T-helper 2 cell treated with Interferon-gamma antibody and Interleukin-4, amounts not matched to agents 5 μg/mL and 100 μg/mL, for 36 hours (primary cell): ENCODE measurements at regions not wholly inside any gene's neighbourhood (a gene's known extent, or its start where the extent isn't known, plus 50 kb on each side); places are given as distances from the start of the nearest gene placed in this dataset.
A peak's percentile ranks its signal among the peaks of the same experiment; 100 is the strongest.

Experiments
- DNase-seq: peaks from one replicate; pipeline ENCODE4 v3.0.0; 2021; ENCODE audit warnings: low spot score
- H3K27ac Mint-ChIP-seq: one replicate; pipeline ENCODE4 v1.8.0; 2021; ENCODE audit warnings: mild to moderate bottlenecking, mixed read lengths
- H3K27me3 Mint-ChIP-seq: one replicate; pipeline ENCODE4 v1.8.0; 2021; ENCODE audit warnings: low read depth, mixed read lengths
- H3K36me3 Mint-ChIP-seq: one replicate; pipeline ENCODE4 v1.8.0; 2021; ENCODE audit warnings: low read depth, mixed read lengths
- H3K4me1 Mint-ChIP-seq: one replicate; pipeline ENCODE4 v1.8.0; 2021; ENCODE audit warnings: low read depth, mixed read lengths
- H3K4me3 Mint-ChIP-seq: one replicate; pipeline ENCODE4 v1.8.0; 2022; ENCODE audit warnings: mild to moderate bottlenecking, moderate library complexity, mixed read lengths
- H3K9me3 Mint-ChIP-seq: one replicate; pipeline ENCODE4 v1.8.0; 2021; ENCODE audit warnings: mixed read lengths

DNA sequence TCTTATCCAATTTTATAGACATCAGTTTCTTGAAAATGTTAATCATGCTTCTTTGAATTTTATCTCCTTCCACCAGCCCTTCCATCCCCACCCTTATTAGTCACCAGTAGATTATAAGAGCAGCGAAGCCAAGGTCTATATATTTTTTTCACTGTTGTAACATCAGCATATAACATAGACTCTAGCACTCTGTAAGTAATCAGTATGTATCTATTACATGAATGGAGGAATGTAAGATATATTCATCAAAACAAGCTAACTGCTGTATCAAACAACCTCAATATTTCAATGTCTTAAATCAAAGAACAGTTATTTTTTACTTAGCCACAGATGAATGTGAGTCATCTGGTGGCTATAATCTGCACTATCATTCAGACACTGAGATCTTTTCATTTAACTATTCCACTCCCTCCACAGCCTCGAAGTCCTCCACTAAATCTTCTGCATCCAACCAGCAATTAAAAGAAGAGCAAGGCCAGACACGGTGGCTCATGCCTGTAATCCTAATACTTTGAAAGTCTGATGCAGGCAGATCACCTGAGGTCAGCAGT lies 178.9 kb downstream of the CENPC start:
- DNase-seq, result no peak
- Mint-ChIP-seq H3K36me3 (no peaks in the 10 kb centered on the region), H3K4me1 (no peaks in the 10 kb centered on the region), H3K27ac (no peak overlapping the region), H3K4me3 (no peak overlapping the region), H3K9me3 (no peaks in the 10 kb centered on the region), H3K27me3 (no peaks in the 10 kb centered on the region)

DNA sequence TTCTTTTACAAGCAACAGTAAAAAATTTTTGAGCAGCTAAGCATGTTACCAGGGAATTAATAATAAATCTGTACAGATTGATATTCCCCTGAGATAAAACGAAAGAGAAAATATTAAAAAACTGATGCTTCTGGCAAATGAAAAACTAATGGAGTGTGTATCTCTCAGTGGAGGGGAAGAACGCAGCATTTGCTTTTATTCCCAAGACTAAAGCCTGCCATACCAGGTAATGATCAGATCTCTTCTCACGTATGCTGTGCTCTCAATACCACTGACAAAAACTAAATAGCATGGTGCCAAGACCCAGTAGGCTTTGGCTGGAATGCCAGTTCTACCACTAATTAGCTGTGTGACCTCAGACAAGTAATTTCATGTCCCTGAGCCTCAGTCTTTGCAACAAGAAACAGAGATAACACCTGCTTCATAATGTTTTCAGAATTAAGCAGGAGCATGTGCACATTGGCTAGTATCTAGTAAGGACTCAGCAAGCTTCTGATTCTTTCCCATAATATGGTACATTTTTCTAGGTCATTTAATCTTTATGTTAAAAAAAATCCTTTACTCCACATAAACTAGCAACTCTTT lies 179.6 kb downstream of the CENPC start:
- H3K36me3 Mint-ChIP-seq, result no peaks in the 10 kb centered on the region
- no peaks in the 10 kb centered on the region for H3K27me3 Mint-ChIP-seq
- DNase-seq, result no peak
- H3K27ac Mint-ChIP-seq, result no peak overlapping the region
- no peak overlapping the region for H3K4me3 Mint-ChIP-seq
- no peaks in the 10 kb centered on the region for H3K9me3 Mint-ChIP-seq
- no peaks in the 10 kb centered on the region for H3K4me1 Mint-ChIP-seq

DNA sequence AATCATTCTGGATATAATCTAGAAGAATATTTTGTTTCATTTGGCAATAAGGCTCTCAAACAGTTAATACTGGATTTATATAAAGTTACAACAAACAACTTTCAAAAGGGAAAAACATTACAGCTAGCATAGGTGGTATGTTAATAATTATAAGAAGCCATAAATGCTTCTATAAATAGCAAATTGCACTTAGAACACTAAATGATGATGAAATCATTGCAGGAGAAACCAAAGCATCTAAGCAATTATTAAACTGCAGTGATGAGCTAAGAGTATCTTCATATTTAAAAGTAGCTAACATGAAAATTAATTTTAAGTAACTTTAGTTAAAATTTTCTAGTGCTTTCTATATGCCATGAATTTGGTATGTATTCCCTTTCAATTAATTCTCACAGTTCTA lies 189.5 kb downstream of the CENPC start:
- no peaks in the 10 kb centered on the region for H3K27me3 Mint-ChIP-seq
- no peak for DNase-seq
- no peaks in the 10 kb centered on the region for H3K4me1 Mint-ChIP-seq
- no peaks in the 10 kb centered on the region for H3K9me3 Mint-ChIP-seq
- no peaks in the 10 kb centered on the region for H3K36me3 Mint-ChIP-seq
- H3K4me3 Mint-ChIP-seq, result no peak overlapping the region
- no peak overlapping the region for H3K27ac Mint-ChIP-seq

DNA sequence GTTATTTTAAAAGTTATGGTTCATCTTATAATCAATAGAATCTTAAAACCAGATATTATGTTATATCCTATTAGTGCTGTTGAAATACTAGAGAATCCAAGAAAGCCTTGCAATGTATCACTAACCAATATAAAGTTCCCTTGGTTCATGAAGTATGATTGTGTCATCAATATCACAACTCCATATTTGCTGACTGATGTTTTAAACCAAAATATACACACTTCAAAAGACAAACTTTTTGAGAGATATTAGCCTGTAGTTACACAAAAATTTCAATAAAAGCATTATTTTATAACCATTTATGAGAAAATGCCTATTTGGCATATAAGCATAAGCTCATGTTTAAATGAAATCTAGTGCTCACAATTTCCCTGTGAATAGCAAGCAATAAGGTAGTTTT lies 198.6 kb downstream of the CENPC start:
- H3K4me3 Mint-ChIP-seq, result no peak overlapping the region
- H3K9me3 Mint-ChIP-seq, result no peaks in the 10 kb centered on the region
- no peak overlapping the region for H3K27ac Mint-ChIP-seq
- peaks cover 3% of the 10 kb centered on the region for H3K27me3 Mint-ChIP-seq
- no peaks in the 10 kb centered on the region for H3K36me3 Mint-ChIP-seq
- no peaks in the 10 kb centered on the region for H3K4me1 Mint-ChIP-seq
- DNase-seq, result no peak

DNA sequence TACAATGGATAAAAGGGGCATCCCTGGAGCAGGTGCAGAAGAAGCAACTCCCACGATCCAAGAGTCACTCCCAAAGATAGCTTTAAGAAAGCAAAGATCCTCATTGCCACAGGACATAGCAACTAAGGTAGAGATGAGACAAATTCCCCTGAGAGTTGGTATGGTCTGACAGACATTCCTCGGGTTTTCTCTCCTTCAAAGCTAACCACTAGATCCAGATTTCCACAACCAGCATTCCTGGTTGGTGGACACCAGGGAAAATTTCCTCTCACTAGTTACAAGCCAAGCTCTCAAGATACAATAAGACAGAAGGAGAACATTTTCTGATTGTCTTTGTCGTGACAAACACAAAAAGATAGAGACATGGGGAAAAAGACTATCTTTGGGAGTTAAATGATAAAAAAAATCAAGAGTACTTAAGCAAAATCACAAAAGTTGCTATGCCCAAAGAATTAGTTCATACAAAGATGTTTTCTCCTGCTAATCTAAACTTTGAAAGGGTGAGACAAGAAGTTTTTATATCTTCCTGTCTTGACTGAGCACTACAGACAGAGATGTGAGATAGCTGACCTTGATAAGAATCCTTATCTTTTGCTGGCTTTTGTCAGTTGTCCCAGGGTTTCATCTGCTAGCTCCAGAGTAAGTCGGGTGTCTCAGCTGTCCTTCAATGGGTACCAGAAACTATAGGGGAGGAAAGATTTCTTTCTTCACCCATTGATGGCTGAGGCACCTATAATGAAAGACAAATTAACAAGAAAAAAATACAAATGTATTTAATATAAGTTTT lies 200.5 kb downstream of the CENPC start:
- Mint-ChIP-seq H3K9me3 (no peaks in the 10 kb centered on the region), H3K27me3 (peaks cover 3% of the 10 kb centered on the region), H3K4me1 (no peaks in the 10 kb centered on the region), H3K36me3 (no peaks in the 10 kb centered on the region), H3K4me3 (no peak overlapping the region), H3K27ac (no peak overlapping the region)
- DNase-seq, result no peak

DNA sequence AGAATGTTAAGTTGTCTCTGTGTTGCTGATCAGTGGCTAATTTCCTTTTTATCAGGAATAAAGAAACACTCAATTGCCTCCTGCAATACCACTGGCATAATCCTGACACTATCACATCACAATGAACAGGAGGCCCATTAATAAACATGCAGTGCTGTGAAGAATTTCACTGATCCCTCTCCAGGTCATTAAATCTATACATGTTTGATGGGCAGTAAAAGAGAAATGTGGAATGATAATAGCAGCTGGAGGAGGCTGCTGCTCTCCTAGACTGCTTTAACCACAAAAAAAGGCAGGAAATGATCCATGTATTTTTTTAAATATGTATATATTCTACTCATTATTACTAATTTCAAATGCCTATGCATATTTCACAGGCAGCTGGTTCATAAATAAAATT lies 202.1 kb downstream of the CENPC start:
- H3K9me3 Mint-ChIP-seq, result no peaks in the 10 kb centered on the region
- H3K27ac Mint-ChIP-seq, result no peak overlapping the region
- no peak overlapping the region for H3K4me3 Mint-ChIP-seq
- peaks cover 3% of the 10 kb centered on the region for H3K27me3 Mint-ChIP-seq
- DNase-seq, result no peak
- H3K4me1 Mint-ChIP-seq, result no peaks in the 10 kb centered on the region
- H3K36me3 Mint-ChIP-seq, result no peaks in the 10 kb centered on the region

DNA sequence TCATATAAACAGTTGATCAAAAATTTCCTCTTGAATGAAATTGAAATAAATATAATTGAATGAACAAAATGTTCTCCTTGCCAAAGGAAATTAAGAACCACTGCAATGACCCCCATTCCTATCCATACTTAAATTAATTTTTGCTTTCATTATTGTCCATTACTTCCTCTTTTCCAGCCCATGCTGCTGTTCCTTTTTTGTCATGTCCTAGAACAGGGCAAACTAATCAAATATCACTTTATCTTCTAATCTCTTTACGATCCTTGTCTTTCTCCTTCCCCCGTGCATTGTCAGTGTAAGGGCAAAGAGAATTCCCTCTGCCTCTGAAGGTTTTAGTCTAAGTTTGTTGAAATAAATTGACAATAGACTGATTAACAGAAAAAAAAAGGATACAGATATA lies 203.0 kb downstream of the CENPC start:
- Mint-ChIP-seq H3K27ac (no peak overlapping the region), H3K27me3 (peaks cover 3% of the 10 kb centered on the region), H3K4me1 (no peaks in the 10 kb centered on the region), H3K4me3 (no peak overlapping the region), H3K9me3 (no peaks in the 10 kb centered on the region), H3K36me3 (no peaks in the 10 kb centered on the region)
- no peak for DNase-seq

DNA sequence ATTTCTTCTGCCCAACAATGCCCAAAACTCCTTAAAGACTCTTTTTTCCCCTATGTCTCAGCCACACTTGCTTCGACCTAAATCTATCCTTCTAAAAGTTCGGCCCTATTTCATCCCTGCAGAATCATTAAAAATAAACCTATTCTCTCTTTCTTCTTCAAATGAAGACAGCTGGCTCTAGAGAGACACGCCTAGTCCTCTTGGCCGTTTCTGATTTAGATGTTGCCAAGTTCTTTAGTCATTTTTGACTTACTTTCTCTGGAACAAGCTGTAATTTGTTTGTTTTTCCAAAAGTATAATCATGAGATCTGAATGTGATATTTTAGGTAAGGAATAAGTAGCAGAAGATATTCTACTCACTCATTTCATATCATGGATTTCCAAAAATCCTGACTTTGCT lies 211.6 kb downstream of the CENPC start:
- H3K9me3 Mint-ChIP-seq, result no peaks in the 10 kb centered on the region

DNA sequence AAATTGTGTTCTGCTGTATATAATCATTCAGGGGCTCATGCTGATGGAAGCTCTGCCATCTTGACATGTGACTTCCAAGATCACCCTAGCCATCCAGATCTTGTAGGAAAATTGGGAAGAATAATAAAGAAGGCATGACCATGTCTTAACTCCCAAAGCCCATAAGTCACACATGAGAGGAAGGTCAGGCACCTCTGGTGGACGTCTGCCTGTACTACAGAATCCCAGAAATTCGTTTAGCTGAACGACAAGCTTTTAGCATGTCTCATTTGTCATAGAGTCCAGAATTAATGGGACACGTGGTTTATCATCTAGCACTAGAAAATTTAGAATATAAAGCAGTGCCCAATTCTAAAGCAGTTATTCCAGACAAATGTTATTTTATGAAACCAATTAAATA lies 212.7 kb downstream of the CENPC start:
- H3K27ac Mint-ChIP-seq, result no peak overlapping the region
- H3K9me3 Mint-ChIP-seq, result no peaks in the 10 kb centered on the region
- H3K4me3 Mint-ChIP-seq, result no peak overlapping the region
- peaks cover 5% of the 10 kb centered on the region for H3K27me3 Mint-ChIP-seq
- no peaks in the 10 kb centered on the region for H3K36me3 Mint-ChIP-seq
- no peak for DNase-seq
- no peaks in the 10 kb centered on the region for H3K4me1 Mint-ChIP-seq

More for the DNA sequence above, 211.6 kb downstream of the CENPC start:
- H3K4me3 Mint-ChIP-seq, result no peak overlapping the region
- H3K4me1 Mint-ChIP-seq, result no peaks in the 10 kb centered on the region
- no peaks in the 10 kb centered on the region for H3K36me3 Mint-ChIP-seq
- no peak for DNase-seq
- H3K27ac Mint-ChIP-seq, result no peak overlapping the region
- peaks cover 2% of the 10 kb centered on the region for H3K27me3 Mint-ChIP-seq

DNA sequence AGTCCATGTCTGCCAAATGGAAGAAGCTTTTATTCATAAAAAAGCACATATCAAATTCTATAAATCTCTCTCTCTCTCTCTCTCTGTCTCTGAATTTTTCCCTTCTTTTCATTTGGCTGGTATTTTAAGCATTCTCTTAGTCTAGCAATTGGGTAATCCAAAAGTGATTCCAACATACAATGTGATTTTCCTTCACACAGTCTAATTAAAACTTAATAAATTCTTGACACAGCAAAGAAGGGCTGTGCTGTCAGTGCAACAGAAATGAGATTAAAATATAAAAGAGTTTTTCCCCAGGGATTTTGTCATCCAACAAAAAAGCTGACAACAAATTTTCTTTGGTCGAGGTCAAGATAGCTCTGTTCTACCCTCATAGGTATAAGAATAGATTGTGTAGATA lies 216.9 kb downstream of the CENPC start:
- H3K9me3 Mint-ChIP-seq, result no peaks in the 10 kb centered on the region
- no peak overlapping the region for H3K27ac Mint-ChIP-seq
- no peak overlapping the region for H3K4me3 Mint-ChIP-seq
- peaks cover 3% of the 10 kb centered on the region for H3K4me1 Mint-ChIP-seq
- H3K27me3 Mint-ChIP-seq, result peaks cover 5% of the 10 kb centered on the region
- H3K36me3 Mint-ChIP-seq, result no peaks in the 10 kb centered on the region
- DNase-seq, result no peak

DNA sequence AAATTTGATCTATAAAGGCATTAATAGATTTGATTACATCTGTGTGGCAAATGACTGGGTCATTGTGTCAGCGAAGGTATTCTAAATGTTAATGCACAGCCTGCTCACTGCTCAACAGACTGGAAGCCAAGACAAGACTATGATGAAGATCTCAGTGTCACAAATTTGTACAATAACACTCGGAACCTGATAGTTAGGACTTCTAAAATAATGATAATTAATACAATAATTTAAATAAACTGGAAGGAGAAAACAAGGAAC lies 217.4 kb downstream of the CENPC start:
- H3K9me3 Mint-ChIP-seq, result no peaks in the 10 kb centered on the region
- peaks cover 3% of the 10 kb centered on the region for H3K4me1 Mint-ChIP-seq
- H3K36me3 Mint-ChIP-seq, result no peaks in the 10 kb centered on the region
- DNase-seq, result no peak
- H3K27me3 Mint-ChIP-seq, result peaks cover 5% of the 10 kb centered on the region
- H3K27ac Mint-ChIP-seq, result no peak overlapping the region
- H3K4me3 Mint-ChIP-seq, result no peak overlapping the region

DNA sequence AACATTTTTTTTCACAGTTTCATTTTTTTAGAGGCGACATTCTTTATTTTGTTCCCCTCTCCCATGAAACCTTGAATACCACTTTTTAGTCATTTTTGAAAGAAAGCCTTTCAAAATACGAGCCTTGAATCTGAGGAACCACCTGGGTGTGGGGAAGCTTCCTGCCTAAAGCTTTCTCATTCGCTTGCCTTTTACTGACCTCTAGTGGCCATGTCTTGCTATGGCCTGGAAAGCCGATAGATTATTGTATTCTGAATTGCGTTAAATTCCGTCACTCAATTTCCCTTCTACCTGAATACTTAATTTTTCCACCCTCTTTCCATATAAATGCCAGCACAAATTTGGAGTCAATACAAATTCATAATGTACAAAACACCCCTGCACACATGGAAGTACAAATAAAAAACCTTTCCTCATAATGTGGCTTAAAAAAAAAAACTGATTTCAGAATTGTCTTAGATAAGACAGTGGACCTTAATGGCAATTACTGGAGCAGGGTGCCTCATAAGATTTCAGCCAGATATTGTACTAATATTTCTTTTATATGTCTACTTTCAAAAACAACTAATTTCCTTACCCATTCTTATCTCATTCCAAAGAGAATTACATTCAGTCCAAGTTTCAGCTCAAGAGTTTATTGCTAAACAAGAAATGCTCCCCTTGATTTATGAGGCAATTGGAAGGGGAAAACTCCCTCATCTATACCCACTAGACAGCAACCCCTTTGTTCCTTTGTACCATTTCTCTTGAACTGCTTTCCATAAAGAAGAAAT lies 217.9 kb downstream of the CENPC start:
- Mint-ChIP-seq H3K4me1 (peaks cover 3% of the 10 kb centered on the region), H3K36me3 (no peaks in the 10 kb centered on the region), H3K9me3 (no peaks in the 10 kb centered on the region), H3K4me3 (no peak overlapping the region), H3K27ac (no peak overlapping the region), H3K27me3 (peaks cover 5% of the 10 kb centered on the region)
- peak; percentile 10 for DNase-seq

DNA sequence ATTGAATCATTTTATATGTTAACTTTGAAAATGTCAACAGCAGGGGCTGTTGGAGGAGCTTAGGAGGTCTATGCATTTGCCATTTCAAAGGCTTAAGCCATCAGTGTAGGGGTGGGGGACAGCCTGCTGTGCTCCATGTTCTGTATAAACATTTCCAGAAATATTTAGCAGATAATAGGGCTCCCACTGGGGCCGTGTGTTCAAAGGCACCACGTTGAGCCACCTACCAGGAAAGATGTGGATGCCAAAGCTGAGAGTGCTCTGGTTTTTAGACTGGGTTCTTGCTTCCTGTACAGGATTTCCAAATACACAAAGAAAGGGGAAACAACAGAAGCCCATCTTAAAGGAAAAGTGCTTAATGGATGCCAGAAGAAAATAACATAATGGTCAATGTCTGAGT lies 219.5 kb downstream of the CENPC start:
- Mint-ChIP-seq H3K9me3 (no peaks in the 10 kb centered on the region), H3K27ac (no peak overlapping the region), H3K27me3 (peaks cover 5% of the 10 kb centered on the region), H3K36me3 (no peaks in the 10 kb centered on the region), H3K4me1 (peaks cover 3% of the 10 kb centered on the region), H3K4me3 (no peak overlapping the region)
- DNase-seq, result no peak

DNA sequence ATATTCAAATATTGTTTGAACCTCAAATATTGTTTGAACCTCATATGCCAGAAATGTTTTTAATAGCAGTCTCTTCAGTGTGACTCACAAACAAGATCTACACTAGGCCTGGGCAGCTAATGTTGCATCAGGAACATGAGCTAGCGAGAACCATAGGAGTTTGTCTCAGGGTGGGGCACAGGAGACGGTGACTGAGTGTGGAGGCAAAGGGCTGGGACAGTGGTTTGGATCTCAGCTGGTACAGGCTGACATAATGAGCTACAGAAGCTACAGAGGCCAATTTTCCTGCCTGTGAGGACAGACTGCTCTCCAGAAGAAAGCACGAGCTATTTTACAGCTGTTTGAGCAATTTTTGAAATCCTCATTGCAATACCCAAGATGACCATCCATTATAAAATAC lies 224.7 kb downstream of the CENPC start:
- H3K27me3 Mint-ChIP-seq, result no peaks in the 10 kb centered on the region
- no peaks in the 10 kb centered on the region for H3K4me1 Mint-ChIP-seq
- H3K9me3 Mint-ChIP-seq, result no peaks in the 10 kb centered on the region
- no peak overlapping the region for H3K27ac Mint-ChIP-seq
- H3K4me3 Mint-ChIP-seq, result no peak overlapping the region
- DNase-seq, result no peak
- H3K36me3 Mint-ChIP-seq, result no peaks in the 10 kb centered on the region
